ENCODE measurements at regions not wholly inside any gene's neighbourhood (a gene's known extent, or its start where the extent isn't known, plus 50 kb on each side); places are given as distances from the start of the nearest gene placed in this dataset.
"Not testable (repeated sequence)": the region's sequence is repeated elsewhere in the genome, so short reads cannot be mapped to it uniquely, and the experiment has no call there.

GRCh38 chrX:94676285-94676684 is 1002.3 kb downstream of the FAM133A start:
- intact Hi-C loops (cut with DNase I; ENCODE audit: low total_unique reads), result no loop called here
- TF ChIP-seq POLR2AphosphoS5 (IDR thresholded peaks at IDR 0.05), result no peak
- no peak for TF ChIP-seq CTCF (IDR thresholded peaks at IDR 0.05 in 8 of 11, conservative IDR thresholded peaks at IDR 0.05 in 3 of 11)
- no peak for TF ChIP-seq POLR2A (IDR thresholded peaks at IDR 0.05)
- no peak for DNase-seq
- peaks cover 0 to 4% (median 0%) of the 10 kb centered on the region in 8 donors for H3K9me3 ChIP-seq
- no peak overlapping the region for H3K27ac ChIP-seq
- no peaks in the 10 kb centered on the region for H3K4me1 ChIP-seq
- no peaks in the 10 kb centered on the region for H3K36me3 ChIP-seq
- H3K27me3 ChIP-seq (replicated peaks in 1 of 7), result no peaks in the 10 kb centered on the region
- no peak overlapping the region for H3K4me3 ChIP-seq
- WGBS, 5 donors, result 76 to 91% (median 80%) methylated on average over 2 of the region's 2 CpGs

GRCh38 chrX:94686071-94686470 is 1012.1 kb downstream of the FAM133A start:
- WGBS, 5 donors, result 14 to 33% (median 25%) methylated on average over 2 of the region's 2 CpGs
- H3K4me1 ChIP-seq, result no peaks in the 10 kb centered on the region
- peaks cover 0 to 4% (median 0%) of the 10 kb centered on the region in 8 donors for H3K9me3 ChIP-seq
- no peak overlapping the region for H3K27ac ChIP-seq
- no peak for TF ChIP-seq CTCF (IDR thresholded peaks at IDR 0.05 in 8 of 11, conservative IDR thresholded peaks at IDR 0.05 in 3 of 11)
- no peak for TF ChIP-seq POLR2AphosphoS5 (IDR thresholded peaks at IDR 0.05)
- TF ChIP-seq POLR2A (IDR thresholded peaks at IDR 0.05), result no peak
- no peak overlapping the region for H3K4me3 ChIP-seq
- intact Hi-C loops (cut with DNase I; ENCODE audit: low total_unique reads), result no loop called here
- H3K27me3 ChIP-seq (replicated peaks in 1 of 7), result no peaks in the 10 kb centered on the region
- no peaks in the 10 kb centered on the region for H3K36me3 ChIP-seq
- DNase-seq, result no peak

- no peak for TF ChIP-seq POLR2AphosphoS5 (IDR thresholded peaks at IDR 0.05)
- no peak for TF ChIP-seq CTCF (IDR thresholded peaks at IDR 0.05 in 8 of 11, conservative IDR thresholded peaks at IDR 0.05 in 3 of 11)
- TF ChIP-seq POLR2A (IDR thresholded peaks at IDR 0.05), result no peak
- H3K27me3 ChIP-seq (replicated peaks in 1 of 7), result no peaks in the 10 kb centered on the region
- DNase-seq, result no peak
- intact Hi-C loops (cut with DNase I; ENCODE audit: low total_unique reads), result no loop called here
- no peak overlapping the region for H3K27ac ChIP-seq
- 21 to 57% (median 37%) methylated on average over 3 of the region's 3 CpGs for WGBS, 5 donors
- no peaks in the 10 kb centered on the region for H3K4me1 ChIP-seq
- H3K4me3 ChIP-seq, result no peak overlapping the region
- no peaks in the 10 kb centered on the region for H3K36me3 ChIP-seq
- H3K9me3 ChIP-seq, result no peaks in the 10 kb centered on the region
These were observed 1021.9 kb downstream of the FAM133A start for GRCh38 chrX:94695910-94696309.

GRCh38 chrX:94704348-94705256 is 1030.6 kb downstream of the FAM133A start:
- WGBS, 5 donors, result 73 to 90% (median 80%) methylated on average over 10 to 15 of the region's 15 CpGs
- H3K27ac ChIP-seq; H3K9me3 ChIP-seq; H3K27me3 ChIP-seq (replicated peaks in 1 of 7); H3K4me3 ChIP-seq; H3K4me1 ChIP-seq; intact Hi-C loops (cut with DNase I; ENCODE audit: low total_unique reads); H3K36me3 ChIP-seq; DNase-seq: not testable (repeated sequence)

All from spleen (tissue), 11 donors.